Body of pancreas (tissue), 4 donors: ENCODE measurements at regions not wholly inside any gene's neighbourhood (a gene's known extent, or its start where the extent isn't known, plus 50 kb on each side); places are given as distances from the start of the nearest gene placed in this dataset.

Experiments used
- ATAC-seq: fragments of 150-250 bp; one replicate; pipeline ENCODE4 v1.9.1; 2016
- DNase-seq, 4 donors: peaks; one replicate each; pipeline ENCODE4 v3.0.0-alpha.2; 2019
- H3K27ac ChIP-seq, 4 donors: fragments of 200-600 bp; sonication (generic); 1 replicate in 3 of 4; 2 replicates in 1 of 4; pipeline versions ENCODE4 v1.5.1 to v1.6.1; 2016 to 2019; ENCODE audit warnings: mild to moderate bottlenecking in 1 of 4, mixed read lengths in 1 of 4, moderate library complexity in 1 of 4
- H3K27me3 ChIP-seq, 2 donors: fragments of 200-600 bp; sonication (generic); one replicate each; pipeline ENCODE4 v1.6.0; 2016; ENCODE audit warnings: mild to moderate bottlenecking in 1 of 2
- H3K36me3 ChIP-seq, 2 donors: fragments of 200-600 bp; sonication (generic); replicated peaks in 1 of 2; 2 replicates each; pipeline ENCODE4 v1.5.1; 2016; ENCODE audit warnings: low read depth in 2 of 2; ENCODE audit not compliant: insufficient read depth in 1 of 2
- H3K4me1 ChIP-seq: fragments of 200-600 bp; sonication (generic); one replicate; pipeline ENCODE4 v1.6.0; 2016
- H3K4me3 ChIP-seq, 2 donors: fragments of 200-600 bp; sonication (generic); 1 replicate in 1 of 2; 2 replicates in 1 of 2; pipeline ENCODE4 v1.5.1; 2016 to 2019
- H3K9me3 ChIP-seq, 3 donors: fragments of 200-600 bp; sonication (generic); 1 replicate in 2 of 3; 2 replicates in 1 of 3; pipeline ENCODE4 v1.5.1; 2016
- POLR2A ChIP-seq, 3 donors: fragments of 450-650 bp; IDR thresholded peaks; one replicate each; pipeline ENCODE4 v1.6.1; 2016; ENCODE audit warnings: antibody characterized with exemption in 3 of 3, mild to moderate bottlenecking in 2 of 3
- WGBS, 2 donors: methylation state at CpG; one replicate each; pipeline ENCODE4 v1.1.5; 2017; 5-methylcytosine and 5-hydroxymethylcytosine counted together
- intact Hi-C: fragments of 100-400 bp; cut with DNase I; formaldehyde crosslinking; loops from one replicate; pipeline ENCODE4 v1.15.1; 2023
- TF ChIP-seq, protein P1 (sequence below), 7 experiments: fragments of 450-650 bp in 4 of 7; fragments of 200-600 bp in 3 of 7; sonication (generic) in 3 of 7; IDR thresholded peaks; one replicate each; pipeline ENCODE4 v1.5.1; 2016 to 2019; ENCODE audit warnings: antibody characterized with exemption in 7 of 7

DNA sequence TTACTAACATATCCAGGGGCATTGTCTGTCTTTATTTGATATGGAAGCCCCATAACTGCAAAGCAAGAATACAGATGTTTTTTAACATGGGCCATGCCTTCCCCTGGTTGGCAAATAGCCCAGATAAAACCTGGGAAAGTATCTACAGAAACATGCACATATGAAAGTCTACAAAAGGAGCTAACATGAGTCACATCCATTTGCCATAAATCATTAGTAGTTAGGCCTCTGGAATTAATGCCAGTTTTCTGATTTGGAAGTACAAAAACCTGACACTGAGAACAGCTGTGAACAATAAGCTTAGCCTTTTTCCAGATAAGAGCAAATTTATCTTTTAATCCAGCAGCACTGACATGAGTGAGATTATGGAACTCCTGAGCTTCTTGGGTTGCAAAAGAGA is 418.0 kb upstream of the IMPG1 start:
- TF ChIP-seq, protein P1, sequence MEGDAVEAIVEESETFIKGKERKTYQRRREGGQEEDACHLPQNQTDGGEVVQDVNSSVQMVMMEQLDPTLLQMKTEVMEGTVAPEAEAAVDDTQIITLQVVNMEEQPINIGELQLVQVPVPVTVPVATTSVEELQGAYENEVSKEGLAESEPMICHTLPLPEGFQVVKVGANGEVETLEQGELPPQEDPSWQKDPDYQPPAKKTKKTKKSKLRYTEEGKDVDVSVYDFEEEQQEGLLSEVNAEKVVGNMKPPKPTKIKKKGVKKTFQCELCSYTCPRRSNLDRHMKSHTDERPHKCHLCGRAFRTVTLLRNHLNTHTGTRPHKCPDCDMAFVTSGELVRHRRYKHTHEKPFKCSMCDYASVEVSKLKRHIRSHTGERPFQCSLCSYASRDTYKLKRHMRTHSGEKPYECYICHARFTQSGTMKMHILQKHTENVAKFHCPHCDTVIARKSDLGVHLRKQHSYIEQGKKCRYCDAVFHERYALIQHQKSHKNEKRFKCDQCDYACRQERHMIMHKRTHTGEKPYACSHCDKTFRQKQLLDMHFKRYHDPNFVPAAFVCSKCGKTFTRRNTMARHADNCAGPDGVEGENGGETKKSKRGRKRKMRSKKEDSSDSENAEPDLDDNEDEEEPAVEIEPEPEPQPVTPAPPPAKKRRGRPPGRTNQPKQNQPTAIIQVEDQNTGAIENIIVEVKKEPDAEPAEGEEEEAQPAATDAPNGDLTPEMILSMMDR (IDR thresholded peaks at IDR 0.05) = no peak
- Histone ChIP-seq H3K4me3 (no peak overlapping the region), H3K27ac (no peak overlapping the region), H3K4me1 (no peaks in the 10 kb centered on the region), H3K27me3 (no peaks in the 10 kb centered on the region), H3K36me3 (no peaks in the 10 kb centered on the region), H3K9me3 (peaks cover 0 to 9% (median 0%) of the 10 kb centered on the region in 3 donors)
- intact Hi-C loops = no loop called here
- no peak for ATAC-seq
- DNase-seq = no peak

DNA sequence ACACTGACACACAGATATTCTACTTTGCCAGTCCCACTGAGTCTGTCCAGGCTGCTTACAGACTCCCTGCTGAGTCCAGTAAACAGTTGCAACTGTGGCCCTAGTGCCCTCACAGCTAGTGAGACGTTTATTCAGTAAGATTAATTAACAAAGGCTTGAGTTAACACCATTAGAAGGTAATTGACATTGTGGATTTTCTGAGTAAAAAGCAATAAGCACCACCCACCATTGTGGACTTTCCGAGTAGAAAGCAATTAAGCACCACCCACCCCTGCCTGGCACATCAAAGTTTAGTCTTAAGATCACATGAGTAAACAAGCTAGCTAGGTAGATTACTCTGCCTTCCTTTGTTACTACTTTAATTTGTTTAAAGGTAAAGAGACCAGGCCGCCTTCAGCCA is 408.6 kb upstream of the IMPG1 start:
- Histone ChIP-seq H3K4me1 (no peaks in the 10 kb centered on the region), H3K27me3 (no peaks in the 10 kb centered on the region), H3K9me3 (no peaks in the 10 kb centered on the region), H3K4me3 (no peak overlapping the region), H3K36me3 (no peaks in the 10 kb centered on the region), H3K27ac (no peak overlapping the region)
- 20 to 24% methylated on average over 3 of the region's 3 CpGs for WGBS, 2 donors
- TF ChIP-seq POLR2A (IDR thresholded peaks at IDR 0.05) = no peak
- TF ChIP-seq, protein P1 (IDR thresholded peaks at IDR 0.05) = no peak
- intact Hi-C loops = no loop called here
- ATAC-seq (no peak), DNase-seq (no peak)

DNA sequence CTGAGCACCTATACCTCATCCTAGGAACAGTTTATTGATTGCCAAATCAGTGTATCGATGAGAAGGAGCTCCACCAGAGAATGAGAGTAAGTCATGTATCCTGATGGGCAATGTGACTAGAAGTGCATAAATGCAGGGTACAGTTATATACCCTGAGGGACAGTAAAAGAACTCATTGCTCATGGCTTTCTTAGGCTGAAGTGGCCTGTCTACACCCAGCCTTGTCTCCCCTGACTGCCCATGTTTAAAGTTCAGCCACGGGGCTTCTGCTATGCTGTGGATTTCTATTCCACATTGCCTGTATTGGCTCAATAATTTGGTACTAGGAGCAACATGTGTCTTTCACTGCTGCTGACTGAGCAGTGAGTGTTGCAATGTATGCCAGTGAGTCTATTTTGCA is 400.4 kb upstream of the IMPG1 start:
- H3K36me3 ChIP-seq = no peaks in the 10 kb centered on the region
- H3K27me3 ChIP-seq = no peaks in the 10 kb centered on the region
- H3K4me3 ChIP-seq = no peak overlapping the region
- ATAC-seq (no peak), DNase-seq (no peak)
- intact Hi-C loops = no loop called here
- WGBS, 2 donors = 75 to 82% methylated on average over 2 of the region's 2 CpGs
- no peak overlapping the region for H3K27ac ChIP-seq
- no peaks in the 10 kb centered on the region for H3K4me1 ChIP-seq
- TF ChIP-seq, protein P1 (IDR thresholded peaks at IDR 0.05) = no peak
- no peak for TF ChIP-seq POLR2A (IDR thresholded peaks at IDR 0.05)
- H3K9me3 ChIP-seq = no peaks in the 10 kb centered on the region

DNA sequence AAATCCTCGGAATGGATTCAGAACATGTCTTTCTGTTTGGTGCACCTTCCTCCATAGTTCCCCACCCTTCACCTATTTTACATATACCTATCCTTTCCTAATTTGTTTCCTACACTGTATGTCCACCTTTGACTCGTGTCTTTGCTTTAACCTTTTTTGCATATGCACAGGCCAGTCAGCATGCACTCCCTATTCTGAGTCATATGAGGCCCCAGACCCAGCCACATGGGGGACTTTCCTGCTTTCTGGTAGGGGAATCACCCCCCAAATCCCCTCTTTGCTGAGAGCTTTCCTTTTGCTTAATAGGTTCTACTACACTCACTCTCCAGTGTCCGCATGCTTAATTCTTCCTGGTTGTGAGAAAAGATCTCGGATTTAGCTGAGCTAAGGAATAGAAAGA is 393.8 kb upstream of the IMPG1 start:
- H3K4me1 ChIP-seq = no peaks in the 10 kb centered on the region
- H3K9me3 ChIP-seq = no peaks in the 10 kb centered on the region
- WGBS, 2 donors = 82 to 86% methylated on average over 4 of the region's 4 CpGs
- no peak overlapping the region for H3K27ac ChIP-seq
- H3K36me3 ChIP-seq = no peaks in the 10 kb centered on the region
- ATAC-seq (no peak), DNase-seq (no peak)
- intact Hi-C loops = no loop called here
- TF ChIP-seq, protein P1 (IDR thresholded peaks at IDR 0.05) = no peak
- no peak for TF ChIP-seq POLR2A (IDR thresholded peaks at IDR 0.05)
- no peak overlapping the region for H3K4me3 ChIP-seq
- H3K27me3 ChIP-seq = no peaks in the 10 kb centered on the region

DNA sequence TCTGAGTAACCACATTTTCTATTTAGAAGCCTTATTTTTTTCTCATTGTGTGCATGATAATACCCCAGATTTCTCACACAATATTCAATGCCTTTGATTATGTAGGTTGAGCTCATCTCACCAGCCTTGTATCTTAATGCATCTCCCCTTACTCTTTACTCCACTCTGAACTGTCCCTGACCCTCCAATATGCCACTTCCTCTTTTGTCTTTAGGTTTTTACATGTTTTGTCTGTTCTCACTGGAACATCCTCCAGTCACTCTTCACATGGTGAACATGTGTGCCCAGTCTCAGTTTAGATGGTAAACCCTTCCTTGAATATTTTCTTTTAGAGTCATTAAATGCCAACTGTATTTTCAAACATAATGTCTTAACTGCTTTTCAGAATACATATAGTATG is 392.9 kb upstream of the IMPG1 start:
- no peak for DNase-seq
- no peak overlapping the region for H3K4me3 ChIP-seq
- TF ChIP-seq, protein P1 (IDR thresholded peaks at IDR 0.05) = no peak
- no peak for TF ChIP-seq POLR2A (IDR thresholded peaks at IDR 0.05)
- H3K9me3 ChIP-seq = no peaks in the 10 kb centered on the region
- no peaks in the 10 kb centered on the region for H3K4me1 ChIP-seq
- no peaks in the 10 kb centered on the region for H3K36me3 ChIP-seq
- intact Hi-C loops = no loop called here
- no peak overlapping the region for H3K27ac ChIP-seq
- H3K27me3 ChIP-seq = no peaks in the 10 kb centered on the region
- no peak for ATAC-seq
